GM20000 (cell line): ENCODE measurements at regions not wholly inside any gene's neighbourhood (a gene's known extent, or its start where the extent isn't known, plus 50 kb on each side); places are given as distances from the start of the nearest gene placed in this dataset.

Source experiments
- DNase-seq: peaks from one replicate; pipeline ENCODE4 v3.0.0; 2012; ENCODE audit warnings: low spot score
- TF ChIP-seq, protein P1 (sequence below): IDR thresholded peaks from 2 replicates; pipeline ENCODE4 v1.5.1; 2012; ENCODE audit warnings: mild to moderate bottlenecking, control low read depth; ENCODE audit errors: extremely low read depth, missing control alignments

DNA sequence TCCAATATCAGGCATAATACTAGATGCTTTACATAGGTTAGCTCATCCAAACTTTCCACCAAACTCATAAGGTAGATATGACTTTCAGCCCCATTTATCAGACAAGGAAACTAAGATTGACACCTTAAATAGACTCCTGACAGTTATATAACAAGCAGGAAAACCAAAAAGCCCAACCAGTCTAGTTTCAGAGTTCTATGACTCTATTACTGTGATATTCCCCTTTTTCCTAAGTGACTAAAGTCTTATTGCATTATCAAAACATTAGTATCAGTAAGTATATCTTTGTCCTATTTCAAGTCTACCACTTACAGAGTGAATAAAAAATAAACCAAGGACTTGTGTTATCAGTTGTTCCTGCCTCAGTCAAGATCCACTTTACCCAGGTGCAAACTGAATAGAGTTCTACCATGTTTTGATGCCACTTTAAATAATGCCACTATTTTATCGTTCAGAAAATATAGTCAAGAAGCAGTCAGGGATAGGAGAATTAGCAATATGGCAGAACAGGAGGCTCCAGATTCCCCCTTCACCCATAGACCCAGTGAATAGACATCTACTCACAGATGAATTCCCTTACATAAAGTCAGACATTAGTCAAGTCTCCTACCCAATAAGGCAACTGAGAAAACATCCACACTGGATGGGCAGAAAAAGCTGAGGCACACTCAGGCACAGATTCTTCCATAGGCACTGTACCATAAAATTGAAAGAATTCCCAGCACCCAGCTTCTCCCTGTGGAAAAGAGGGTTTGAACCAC, 74.1 kb downstream of the CRPPA start:
- TF ChIP-seq, protein P1, sequence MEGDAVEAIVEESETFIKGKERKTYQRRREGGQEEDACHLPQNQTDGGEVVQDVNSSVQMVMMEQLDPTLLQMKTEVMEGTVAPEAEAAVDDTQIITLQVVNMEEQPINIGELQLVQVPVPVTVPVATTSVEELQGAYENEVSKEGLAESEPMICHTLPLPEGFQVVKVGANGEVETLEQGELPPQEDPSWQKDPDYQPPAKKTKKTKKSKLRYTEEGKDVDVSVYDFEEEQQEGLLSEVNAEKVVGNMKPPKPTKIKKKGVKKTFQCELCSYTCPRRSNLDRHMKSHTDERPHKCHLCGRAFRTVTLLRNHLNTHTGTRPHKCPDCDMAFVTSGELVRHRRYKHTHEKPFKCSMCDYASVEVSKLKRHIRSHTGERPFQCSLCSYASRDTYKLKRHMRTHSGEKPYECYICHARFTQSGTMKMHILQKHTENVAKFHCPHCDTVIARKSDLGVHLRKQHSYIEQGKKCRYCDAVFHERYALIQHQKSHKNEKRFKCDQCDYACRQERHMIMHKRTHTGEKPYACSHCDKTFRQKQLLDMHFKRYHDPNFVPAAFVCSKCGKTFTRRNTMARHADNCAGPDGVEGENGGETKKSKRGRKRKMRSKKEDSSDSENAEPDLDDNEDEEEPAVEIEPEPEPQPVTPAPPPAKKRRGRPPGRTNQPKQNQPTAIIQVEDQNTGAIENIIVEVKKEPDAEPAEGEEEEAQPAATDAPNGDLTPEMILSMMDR = no peak
- no peak for DNase-seq

DNA sequence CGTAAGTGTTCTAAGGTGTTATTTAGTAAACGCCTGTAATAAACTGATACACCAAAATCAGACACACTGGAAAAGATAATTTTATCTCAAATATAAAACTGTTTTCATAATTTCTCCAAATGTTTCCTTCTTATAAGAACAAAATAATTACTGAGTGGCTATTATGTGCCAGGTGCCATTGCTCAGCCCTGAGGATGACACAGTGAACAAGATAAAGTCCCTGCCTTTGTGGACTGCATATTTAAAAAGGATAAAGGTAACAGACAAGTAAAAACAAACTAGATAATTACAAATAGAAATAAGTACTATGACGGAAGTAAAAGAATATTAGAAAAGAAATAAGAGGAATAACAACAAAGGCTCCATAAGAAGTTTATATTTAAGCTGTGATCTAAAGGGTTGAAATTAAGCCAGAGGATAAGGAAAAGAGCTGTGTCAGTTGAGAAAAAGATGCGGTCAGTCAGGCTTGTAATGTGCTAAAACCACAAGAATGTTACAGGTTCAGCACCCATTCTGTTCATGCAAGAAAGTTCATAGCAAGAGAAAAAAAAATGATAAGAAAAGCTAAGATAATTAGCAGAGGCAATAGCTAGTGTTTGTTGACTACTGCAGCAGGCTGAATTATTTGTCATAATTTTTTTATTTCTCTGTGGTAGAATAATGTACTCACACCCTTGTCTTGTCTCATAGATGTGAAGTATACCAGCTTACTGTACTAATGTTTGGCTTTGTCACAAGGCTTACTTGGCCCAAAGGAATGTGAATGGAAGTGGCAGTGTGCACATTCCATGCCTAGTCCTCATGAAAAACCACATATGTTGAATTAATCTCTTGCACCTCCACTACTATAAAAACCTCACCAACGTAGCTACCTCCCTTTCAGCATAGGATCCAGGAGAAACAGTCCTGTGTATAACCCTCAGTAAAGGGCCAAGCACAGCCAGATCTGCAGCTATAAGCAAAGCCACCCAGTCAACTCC, 75.1 kb downstream of the CRPPA start:
- TF ChIP-seq, protein P1 = no peak
- DNase-seq = no peak

DNA sequence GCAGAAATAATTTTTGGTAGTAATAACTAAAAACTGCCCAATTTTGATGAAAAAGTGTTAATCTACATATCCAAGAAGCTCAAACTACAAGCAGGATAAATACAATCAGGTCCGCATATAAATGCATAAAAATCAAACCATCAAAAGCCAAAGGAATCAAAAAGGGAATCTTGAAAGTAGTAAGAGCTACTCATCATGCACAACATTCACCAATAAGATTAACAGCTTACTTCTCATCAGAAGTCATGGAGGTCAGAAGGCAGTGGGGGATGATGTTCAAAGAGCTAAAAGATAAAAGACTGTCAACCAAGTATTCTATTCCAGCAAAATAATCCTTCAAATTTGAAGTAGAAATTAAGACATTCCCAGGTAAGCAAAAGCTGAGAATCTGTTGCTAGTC, 76.4 kb downstream of the CRPPA start:
- no peak for DNase-seq
- TF ChIP-seq, protein P1 = no peak

DNA sequence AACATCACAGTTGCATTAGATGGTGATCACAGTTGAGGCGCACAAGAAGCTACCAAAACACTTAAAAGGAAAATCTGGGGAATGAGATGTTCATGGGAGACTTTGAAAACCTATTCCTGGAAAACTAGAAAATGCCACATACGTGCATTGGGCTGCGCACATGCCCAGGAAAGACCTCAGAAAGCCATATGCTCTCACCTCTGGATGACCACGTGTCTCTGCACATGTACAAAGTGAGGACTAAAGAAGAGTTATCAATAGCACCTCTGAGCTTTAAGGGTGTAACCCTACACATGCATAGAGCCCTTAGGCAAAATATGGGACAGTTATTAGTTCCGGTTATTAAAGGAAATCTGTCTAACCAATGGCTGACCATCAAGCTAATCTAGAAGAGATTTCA, 77.7 kb downstream of the CRPPA start:
- no peak for DNase-seq
- TF ChIP-seq, protein P1 = no peak

DNA sequence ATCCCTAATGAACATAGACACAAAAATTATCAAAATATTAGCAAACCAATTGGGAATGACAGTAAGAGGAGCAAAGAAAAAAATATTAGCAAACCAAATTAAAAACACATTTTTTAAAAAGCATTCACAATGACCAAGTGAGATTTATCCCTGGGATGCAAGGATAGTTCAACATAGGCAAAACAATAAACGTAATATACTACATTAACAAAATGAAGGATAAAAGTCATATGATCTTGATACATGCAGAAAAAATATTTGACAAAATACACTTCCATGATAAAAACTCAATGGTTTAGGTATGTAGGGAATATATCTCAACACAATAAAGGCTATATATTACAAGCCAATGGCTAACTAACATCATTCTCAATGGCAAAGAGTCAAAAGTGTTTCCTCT, 83.3 kb downstream of the CRPPA start:
- TF ChIP-seq, protein P1 = no peak
- DNase-seq = no peak

DNA sequence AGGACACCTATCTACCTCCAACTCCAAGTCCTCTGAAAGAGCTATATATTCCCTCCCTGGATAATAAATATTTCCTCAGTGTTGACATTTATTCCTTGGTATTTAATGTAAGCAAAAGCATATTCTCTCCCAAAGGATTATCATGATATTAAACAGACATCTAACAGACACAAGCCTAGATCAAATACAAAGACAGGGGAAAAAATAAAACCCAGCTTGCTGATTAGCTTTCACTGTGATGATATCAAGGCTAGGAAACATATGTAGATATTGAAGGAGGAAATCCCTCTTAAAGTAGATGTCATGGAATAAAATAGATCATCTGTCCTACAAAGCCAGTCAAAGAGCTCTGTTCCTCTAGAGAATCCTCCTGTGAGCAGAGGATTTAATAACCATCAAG, 95.2 kb downstream of the CRPPA start:
- no peak for DNase-seq
- TF ChIP-seq, protein P1 = no peak

DNA sequence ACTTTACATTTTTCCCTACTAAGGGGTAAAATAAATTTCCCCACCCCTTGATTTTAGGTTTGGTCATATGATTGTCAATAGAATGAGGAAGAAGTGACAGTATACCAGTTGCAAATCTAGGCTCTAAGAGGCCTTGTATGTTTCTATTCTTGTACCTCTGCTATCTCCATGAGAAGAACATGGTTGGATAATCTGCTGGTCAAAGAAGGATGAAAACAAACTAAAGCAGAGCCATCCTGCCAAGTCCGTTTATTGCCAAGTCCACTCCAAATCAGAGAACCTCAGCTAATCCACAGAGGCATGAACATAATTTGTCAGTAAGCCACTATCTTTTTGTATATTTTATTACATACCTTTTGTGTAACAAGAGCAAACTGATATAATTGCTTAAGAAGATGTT, 98.0 kb downstream of the CRPPA start:
- TF ChIP-seq, protein P1 = no peak
- DNase-seq = no peak
